Pons (tissue), 1 donor: ENCODE measurements at regions not wholly inside any gene's neighbourhood (a gene's known extent, or its start where the extent isn't known, plus 50 kb on each side); places are given as distances from the start of the nearest gene placed in this dataset.

Source experiments
- DNase-seq: peaks from one replicate; pipeline ENCODE4 v3.0.0-alpha.2; 2016; ENCODE audit warnings: low spot score

DNA sequence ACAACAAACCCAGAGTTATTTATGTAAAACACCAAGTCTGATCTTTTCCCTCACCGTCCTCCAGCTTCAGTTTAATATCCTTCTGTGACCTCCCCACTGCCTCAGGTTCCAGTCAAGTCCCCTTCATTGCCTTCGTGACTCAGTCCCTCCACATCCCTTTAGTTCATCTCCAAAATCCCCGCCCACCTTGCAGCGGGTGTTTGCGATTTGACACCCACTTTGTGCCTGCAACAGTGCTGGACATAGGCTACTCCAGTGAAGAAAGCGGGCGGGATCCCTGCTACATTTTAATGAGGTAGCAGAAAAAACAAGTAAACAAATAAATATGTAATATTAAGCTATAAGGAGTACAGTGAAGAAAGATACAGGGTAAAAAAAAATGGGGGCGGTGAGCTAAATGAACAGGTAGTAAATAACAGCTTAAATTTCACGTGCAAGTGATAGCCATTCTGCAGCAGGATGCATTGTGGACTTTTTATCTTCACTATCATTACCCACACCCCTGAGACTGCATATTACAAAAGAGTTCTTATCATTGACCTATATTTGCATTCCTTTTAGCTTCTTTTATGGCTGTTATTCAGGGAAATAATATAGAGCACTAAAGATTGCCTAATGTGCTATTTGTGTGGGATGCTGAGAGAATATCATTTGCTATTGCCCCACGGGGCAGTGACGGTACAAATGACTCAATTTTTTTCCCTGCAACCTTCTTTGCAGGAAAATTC, 222.8 kb upstream of the NUDT4 start:
- no peak for DNase-seq

DNA sequence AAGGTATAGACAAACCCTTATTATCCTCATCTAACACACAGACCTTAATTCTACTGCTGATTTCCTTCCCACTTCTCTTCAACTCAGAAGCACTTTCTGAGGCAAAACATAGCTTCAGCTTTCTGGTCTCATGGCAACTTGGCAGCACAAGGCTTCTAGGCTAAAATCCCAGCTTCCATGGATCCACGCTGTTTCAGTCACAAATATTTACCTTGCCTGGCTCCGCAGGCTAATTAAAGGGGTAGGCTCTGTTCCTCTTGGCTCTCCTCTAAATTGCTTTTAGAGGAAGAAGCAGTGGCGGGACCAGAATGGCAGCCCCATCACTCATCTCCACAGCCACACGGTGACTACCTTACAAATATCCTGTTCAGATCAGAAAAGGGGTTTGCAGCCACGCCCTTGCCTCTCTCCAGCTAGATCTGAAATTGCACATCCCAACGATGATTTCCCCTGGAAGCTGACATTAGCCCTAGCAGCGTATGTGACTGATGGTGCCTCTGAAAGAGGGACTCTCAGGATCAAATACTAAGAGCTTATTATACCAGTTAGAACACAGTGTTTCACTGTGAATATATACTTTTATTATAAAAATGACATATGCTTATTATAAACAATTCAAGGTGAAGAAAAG, 221.5 kb upstream of the NUDT4 start:
- DNase-seq: peak; percentile 36

DNA sequence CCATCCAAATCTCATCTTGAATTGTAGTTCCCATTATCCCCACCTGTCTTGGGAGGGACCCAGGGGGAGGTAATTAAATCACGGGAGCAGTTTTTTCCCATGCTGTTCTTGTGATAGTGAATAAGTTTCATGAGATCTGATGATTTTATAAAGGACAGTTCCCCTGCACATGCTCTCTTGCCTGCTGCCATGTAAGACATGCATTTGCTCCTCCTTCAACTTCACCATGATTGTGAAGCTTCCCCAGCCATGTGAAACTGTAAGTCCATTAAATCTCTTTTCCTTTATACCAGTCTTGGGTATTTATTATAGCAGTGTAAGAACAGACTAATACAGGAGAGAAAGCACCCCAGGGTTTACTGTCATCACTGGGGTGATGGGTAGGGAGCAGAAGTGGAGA, 220.4 kb upstream of the NUDT4 start:
- DNase-seq: no peak

- DNase-seq: no peak
These were observed 219.5 kb upstream of the NUDT4 start for GRCh38 chr12:93158065-93158843.

- DNase-seq: no peak
These were observed 214.3 kb upstream of the NUDT4 start for GRCh38 chr12:93163260-93164036.

DNA sequence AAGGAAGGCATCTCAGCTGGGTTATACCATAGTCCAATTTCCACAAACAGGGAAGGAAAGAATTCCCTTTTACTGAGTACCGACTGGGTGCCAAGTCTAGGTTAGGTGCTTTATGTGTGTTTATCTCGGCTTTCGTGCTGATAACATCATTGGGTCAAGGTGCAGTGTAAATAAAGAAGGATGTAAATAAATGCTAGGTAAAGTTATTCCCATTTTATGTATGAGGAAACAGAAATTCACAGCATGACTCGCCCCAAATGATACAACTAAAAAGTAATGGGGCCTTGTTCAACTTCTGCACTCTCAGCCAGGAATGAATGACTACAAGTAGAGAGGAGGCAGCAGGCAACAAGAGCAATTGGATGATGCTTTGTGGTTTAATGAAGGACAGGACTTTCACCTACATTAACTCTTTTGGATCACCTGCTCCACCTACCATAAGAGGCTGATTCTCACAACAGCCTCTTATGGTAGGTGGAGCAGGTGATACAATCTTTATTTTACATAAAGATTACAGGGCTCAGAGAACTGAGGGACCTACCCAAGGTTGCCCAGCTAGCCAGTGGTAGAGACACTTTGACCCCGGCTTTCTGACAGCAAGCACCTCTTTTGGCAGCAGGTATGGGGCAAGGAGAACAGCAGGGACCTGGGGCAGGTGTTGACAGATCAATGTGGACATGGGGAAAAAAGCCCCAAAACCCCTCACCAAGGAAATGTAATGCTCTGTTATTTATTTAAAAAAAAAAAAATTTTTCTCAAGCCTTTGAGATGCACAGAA, 213.4 kb upstream of the NUDT4 start:
- DNase-seq: no peak

- DNase-seq: no peak
These were observed 212.3 kb upstream of the NUDT4 start for GRCh38 chr12:93165384-93165932.

GRCh38 chr12:93166541-93167307, 211.0 kb upstream of the NUDT4 start:
- no peak for DNase-seq

GRCh38 chr12:93167331-93167730, 210.4 kb upstream of the NUDT4 start:
- no peak for DNase-seq

- peak; percentile 31 for DNase-seq
These were observed 209.8 kb upstream of the NUDT4 start for GRCh38 chr12:93167841-93168492.

DNA sequence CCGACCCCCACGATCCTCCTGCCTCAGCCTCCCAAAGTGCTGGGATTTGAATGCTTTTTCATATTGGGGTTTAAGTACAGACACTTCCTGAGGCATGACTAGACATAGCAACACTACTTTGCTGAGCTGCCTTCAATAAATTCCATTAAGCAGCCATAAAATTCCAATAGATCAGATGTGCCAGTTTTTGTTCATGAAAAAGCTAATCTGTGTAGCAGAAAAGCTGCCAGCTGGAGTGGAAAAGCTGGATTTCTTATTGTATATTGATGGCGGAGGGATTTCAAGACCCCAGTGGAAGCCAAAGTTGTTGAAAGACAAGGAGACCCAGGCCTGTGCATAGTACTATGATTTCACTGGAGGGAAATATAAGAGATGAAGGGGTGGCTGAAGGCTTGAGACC, 209.0 kb upstream of the NUDT4 start:
- DNase-seq: no peak

DNA sequence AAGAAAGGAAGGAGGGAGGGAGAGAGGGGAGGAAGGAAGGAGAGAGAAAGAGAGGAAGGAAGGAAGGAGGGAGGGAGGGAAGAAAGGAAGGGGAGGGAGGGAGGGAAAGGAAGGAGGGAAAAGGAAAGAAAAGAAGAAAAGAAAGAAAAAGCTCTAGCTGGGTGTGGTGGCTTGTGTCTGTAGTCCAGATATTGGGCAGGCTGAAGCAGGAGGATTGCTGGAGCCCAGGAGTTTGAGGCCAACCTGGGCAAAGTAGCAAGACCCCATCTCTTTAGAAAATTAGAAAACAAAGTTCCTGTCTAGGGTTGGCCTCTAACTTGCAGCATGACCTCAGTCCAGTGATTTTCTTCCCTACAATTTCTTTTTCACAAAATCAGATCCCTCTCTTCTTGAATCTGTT, 208.2 kb upstream of the NUDT4 start:
- no peak for DNase-seq

GRCh38 chr12:93170928-93171327, 206.8 kb upstream of the NUDT4 start:
- DNase-seq: no peak

DNA sequence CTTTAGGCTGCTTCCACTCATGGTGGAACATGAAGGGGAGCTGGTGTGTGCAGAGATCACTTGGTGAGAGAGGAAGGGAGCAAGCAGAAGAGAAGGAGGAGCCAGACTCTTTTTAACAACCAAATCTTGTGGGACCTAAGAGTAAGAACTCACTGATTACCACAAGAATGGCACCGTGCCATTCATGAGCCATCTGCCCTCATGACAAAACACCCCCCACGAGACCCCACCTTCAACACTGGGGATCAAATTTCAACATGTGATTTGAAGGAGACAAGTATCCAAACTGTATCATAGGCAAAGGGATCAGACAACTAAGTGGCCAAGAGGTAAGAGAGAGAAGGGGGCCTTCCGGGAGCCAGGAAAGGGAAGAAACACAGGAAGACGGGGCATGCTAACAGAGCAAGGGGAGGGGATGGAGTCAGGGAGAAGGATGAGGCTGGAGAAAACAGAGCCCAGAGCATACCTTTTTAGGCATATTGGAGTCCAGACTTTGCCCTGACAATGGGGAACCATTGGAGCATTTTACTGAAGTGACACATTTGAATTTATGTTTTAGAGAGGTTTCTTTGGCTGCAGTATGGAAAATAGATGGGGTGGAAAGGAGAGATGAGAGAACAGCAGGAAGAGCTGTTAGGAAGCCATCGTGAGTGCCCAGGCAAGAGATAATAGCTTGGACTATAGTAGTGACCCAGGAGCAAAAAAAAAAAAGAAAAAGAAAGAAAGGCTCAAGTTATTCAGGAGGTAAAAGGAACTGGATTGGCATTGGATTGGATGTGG, 204.4 kb upstream of the NUDT4 start:
- DNase-seq: no peak

- DNase-seq: no peak
These were observed 203.7 kb upstream of the NUDT4 start for GRCh38 chr12:93174048-93174447.

- DNase-seq: no peak
These were observed 203.3 kb upstream of the NUDT4 start for GRCh38 chr12:93174473-93174872.

DNA sequence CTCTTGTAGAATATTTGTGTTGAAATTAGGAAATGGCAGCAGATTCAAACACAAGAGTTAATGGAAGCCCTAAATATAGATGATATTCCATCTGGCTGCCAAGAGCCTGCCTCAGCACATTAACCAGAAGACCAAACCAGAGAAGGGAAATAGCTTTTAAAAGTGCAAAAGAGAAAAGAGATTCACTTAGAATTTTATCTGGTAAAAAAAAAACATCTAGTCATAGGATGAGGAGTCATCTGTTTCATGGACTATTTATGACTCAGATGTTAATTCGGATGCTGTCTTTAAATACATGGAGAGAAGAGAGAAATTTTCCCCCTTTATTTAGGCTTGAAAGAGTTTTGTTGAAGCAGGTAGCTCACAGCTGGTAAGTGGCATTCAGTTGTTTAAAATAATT, 201.6 kb upstream of the NUDT4 start:
- no peak for DNase-seq

GRCh38 chr12:93176610-93177126, 201.1 kb upstream of the NUDT4 start:
- DNase-seq: no peak
